Keratinocyte (primary cell): ENCODE measurements at regions not wholly inside any gene's neighbourhood (a gene's known extent, or its start where the extent isn't known, plus 50 kb on each side); places are given as distances from the start of the nearest gene placed in this dataset.

Experiments
- DNase-seq: peaks from one replicate; pipeline ENCODE4 v3.0.0-alpha.2; 2011; ENCODE audit warnings: low read depth, missing footprints, low spot score
- FAIRE-seq: peaks from 2 replicates; lab custom pipeline; 2011; peaks lifted over from hg19 to GRCh38; lab: Jason Lieb, UNC
- H2AFZ ChIP-seq: 2 replicates; pipeline ENCODE4 v1.6.0; 2012; ENCODE audit warnings: low read length, control low read depth, inconsistent platforms; ENCODE audit not compliant: control insufficient read depth
- H3K27ac ChIP-seq: 2 replicates; pipeline ENCODE4 v1.5.1; 2011; ENCODE audit warnings: low read length; ENCODE audit not compliant: control insufficient read depth, insufficient read depth
- H3K27me3 ChIP-seq: 3 replicates; pipeline ENCODE4 v1.6.0; 2011; ENCODE audit warnings: low read length; ENCODE audit not compliant: control insufficient read depth, insufficient read depth; ENCODE audit errors: extremely low read depth
- H3K36me3 ChIP-seq, 2 experiments: 2 replicates in 1 of 2; 3 replicates in 1 of 2; pipeline ENCODE4 v1.5.1; 2011; ENCODE audit warnings: low read length in 2 of 2, mild to moderate bottlenecking in 1 of 2; ENCODE audit not compliant: control insufficient read depth in 2 of 2, insufficient read depth in 2 of 2; ENCODE audit errors: extremely low read depth in 1 of 2
- H3K4me1 ChIP-seq: 3 replicates; pipeline ENCODE4 v1.5.1; 2011; ENCODE audit warnings: low read length; ENCODE audit not compliant: control insufficient read depth, insufficient read depth; ENCODE audit errors: extremely low read depth
- H3K4me2 ChIP-seq: 3 replicates; pipeline ENCODE4 v1.6.0; 2011; ENCODE audit warnings: low read depth, low read length; ENCODE audit not compliant: control insufficient read depth, insufficient read depth; ENCODE audit errors: extremely low read depth
- H3K4me3 ChIP-seq, 3 experiments: fragments of 200-600 bp in 1 of 3; sonication (generic) in 1 of 3; 2 replicates in 2 of 3; 3 replicates in 1 of 3; pipeline ENCODE4 v1.5.1; 2011 to 2016; ENCODE audit warnings: low read length in 3 of 3, mild to moderate bottlenecking in 3 of 3, control low read depth in 2 of 3, inconsistent platforms in 1 of 3, low read depth in 1 of 3, mixed read lengths in 1 of 3, mixed run types in 1 of 3, moderate library complexity in 1 of 3; ENCODE audit not compliant: control insufficient read depth in 2 of 3, insufficient read depth in 2 of 3; ENCODE audit errors: extremely low read depth in 1 of 3
- H3K79me2 ChIP-seq: 2 replicates; pipeline ENCODE4 v1.6.0; 2012; ENCODE audit warnings: low read length; ENCODE audit not compliant: control insufficient read depth, insufficient read depth
- H3K9ac ChIP-seq: 3 replicates; pipeline ENCODE4 v1.6.0; 2011; ENCODE audit warnings: low read length; ENCODE audit not compliant: control insufficient read depth, insufficient read depth; ENCODE audit errors: extremely low read depth
- H3K9me1 ChIP-seq: 3 replicates; pipeline ENCODE4 v1.6.0; 2011; ENCODE audit warnings: low read length; ENCODE audit not compliant: control insufficient read depth, insufficient read depth; ENCODE audit errors: extremely low read depth
- H3K9me3 ChIP-seq: 2 replicates; pipeline ENCODE4 v1.5.1; 2012; ENCODE audit warnings: low read depth, low read length; ENCODE audit not compliant: control insufficient read depth
- H4K20me1 ChIP-seq: 3 replicates; pipeline ENCODE4 v1.6.0; 2011; ENCODE audit warnings: low read length; ENCODE audit not compliant: control insufficient read depth, insufficient read depth; ENCODE audit errors: extremely low read depth
- CTCF ChIP-seq, 3 experiments: IDR thresholded peaks in 1 of 3; conservative IDR thresholded peaks in 1 of 3; optimal IDR thresholded peaks in 1 of 3; 2 replicates in 2 of 3; 3 replicates in 1 of 3; pipeline versions ENCODE3 to v1.5.1; 2011; ENCODE audit warnings: low read length in 3 of 3, mild to moderate bottlenecking in 3 of 3, moderate library complexity in 2 of 3, control low read depth in 1 of 3, inconsistent platforms in 1 of 3; ENCODE audit not compliant: insufficient read depth in 2 of 3; ENCODE audit errors: extremely low read depth in 1 of 3
- EZH2 ChIP-seq: IDR thresholded peaks from one replicate; pipeline ENCODE4 v1.6.1; 2012; ENCODE audit warnings: inconsistent platforms, mild to moderate bottlenecking, low read length, moderate library complexity
- dilution Hi-C: fragments of 300-500 bp; cut with MboI; formaldehyde crosslinking; loops from one replicate; pipeline ENCODE4 v1.7.0; 2020; ENCODE audit warnings: low sequenced_read_pairs; ENCODE audit not compliant: extremely low pct_ligation_motif_present

DNA sequence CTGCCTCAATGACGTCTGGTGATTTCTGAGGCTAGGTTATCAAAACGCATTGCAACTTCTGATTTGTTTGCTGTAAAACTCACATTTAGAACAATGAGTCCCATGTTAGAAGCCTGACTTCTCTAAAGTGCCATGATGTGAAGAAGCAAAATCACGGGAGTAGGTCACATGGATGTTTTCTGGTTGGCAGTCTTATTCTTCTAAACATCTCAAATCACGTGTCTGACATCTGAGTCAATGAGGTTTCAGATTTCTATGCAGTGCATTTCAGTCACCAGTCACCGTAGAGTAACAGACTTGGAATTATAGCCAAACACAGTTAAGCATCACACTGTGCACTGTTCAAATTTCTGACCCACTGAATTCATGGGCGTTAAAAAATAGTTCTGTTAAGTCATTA, 482.1 kb downstream of the TMA16 start:
- Histone ChIP-seq H2AFZ (no peak overlapping the region), H3K9me1 (no peaks in the 10 kb centered on the region), H3K36me3 (no peaks in the 10 kb centered on the region), H3K9me3 (no peaks in the 10 kb centered on the region), H3K9ac (no peak overlapping the region), H3K4me3 (no peak overlapping the region), H3K4me1 (no peaks in the 10 kb centered on the region), H3K27me3 (no peaks in the 10 kb centered on the region), H3K27ac (no peak overlapping the region), H3K79me2 (no peaks in the 10 kb centered on the region), H3K4me2 (no peak overlapping the region), H4K20me1 (no peaks in the 10 kb centered on the region)
- TF ChIP-seq CTCF (optimal IDR thresholded peaks at IDR 0.05 in 1 of 3, IDR thresholded peaks at IDR 0.05 in 1 of 3, conservative IDR thresholded peaks at IDR 0.05 in 1 of 3; ENCODE audit: extremely low read depth in 1 of 3, insufficient read depth in 2 of 3, low read length in 3 of 3): no peak
- no peak for TF ChIP-seq EZH2
- FAIRE-seq: no peak
- dilution Hi-C loops: no loop called here
- no peak for DNase-seq

DNA sequence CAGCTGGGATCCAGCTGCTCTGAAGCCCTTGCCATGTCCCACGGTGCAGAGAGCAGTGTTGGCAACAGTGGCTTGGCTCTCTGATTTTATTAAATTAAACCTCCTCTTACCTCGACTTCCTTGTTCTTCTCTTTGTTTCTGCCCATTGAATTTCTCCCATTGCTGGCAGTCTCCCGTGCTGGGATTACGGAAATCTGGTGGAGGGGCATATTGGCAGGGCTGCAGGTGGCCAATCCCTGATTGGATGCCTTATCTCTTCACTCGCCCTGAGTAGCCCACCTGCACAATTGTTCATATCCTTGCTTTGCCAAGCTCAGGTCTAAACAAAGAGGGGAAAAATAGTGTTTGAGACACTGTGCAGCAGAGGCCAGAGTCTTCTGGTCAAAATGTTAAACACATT, 493.9 kb downstream of the TMA16 start:
- DNase-seq (no peak), FAIRE-seq (no peak)
- no peak overlapping the region for H3K4me2 ChIP-seq
- no peaks in the 10 kb centered on the region for H4K20me1 ChIP-seq
- no peaks in the 10 kb centered on the region for H3K4me1 ChIP-seq
- no peak overlapping the region for H3K27ac ChIP-seq
- no peaks in the 10 kb centered on the region for H3K36me3 ChIP-seq
- no peaks in the 10 kb centered on the region for H3K9me1 ChIP-seq
- no peaks in the 10 kb centered on the region for H3K27me3 ChIP-seq
- no peaks in the 10 kb centered on the region for H3K79me2 ChIP-seq
- no peak overlapping the region for H3K4me3 ChIP-seq
- dilution Hi-C loops: no loop called here
- H3K9ac ChIP-seq: no peak overlapping the region
- TF ChIP-seq EZH2: no peak
- no peak for TF ChIP-seq CTCF (optimal IDR thresholded peaks at IDR 0.05 in 1 of 3, IDR thresholded peaks at IDR 0.05 in 1 of 3, conservative IDR thresholded peaks at IDR 0.05 in 1 of 3; ENCODE audit: extremely low read depth in 1 of 3, insufficient read depth in 2 of 3, low read length in 3 of 3)
- no peaks in the 10 kb centered on the region for H3K9me3 ChIP-seq
- H2AFZ ChIP-seq: no peak overlapping the region
